HG03045 (cell line): ENCODE measurements at regions not wholly inside any gene's neighbourhood (a gene's known extent, or its start where the extent isn't known, plus 50 kb on each side); places are given as distances from the start of the nearest gene placed in this dataset.
"Not testable (repeated sequence)": the region's sequence is repeated elsewhere in the genome, so short reads cannot be mapped to it uniquely, and the experiment has no call there.

Experiments
- ATAC-seq: cut with Tn5 transposase; IDR thresholded peaks from one replicate; pipeline ENCODE4 v1.9.1; 2021; ENCODE audit warnings: mild to moderate bottlenecking, moderate library complexity; ENCODE audit not compliant: unreplicated experiment

DNA sequence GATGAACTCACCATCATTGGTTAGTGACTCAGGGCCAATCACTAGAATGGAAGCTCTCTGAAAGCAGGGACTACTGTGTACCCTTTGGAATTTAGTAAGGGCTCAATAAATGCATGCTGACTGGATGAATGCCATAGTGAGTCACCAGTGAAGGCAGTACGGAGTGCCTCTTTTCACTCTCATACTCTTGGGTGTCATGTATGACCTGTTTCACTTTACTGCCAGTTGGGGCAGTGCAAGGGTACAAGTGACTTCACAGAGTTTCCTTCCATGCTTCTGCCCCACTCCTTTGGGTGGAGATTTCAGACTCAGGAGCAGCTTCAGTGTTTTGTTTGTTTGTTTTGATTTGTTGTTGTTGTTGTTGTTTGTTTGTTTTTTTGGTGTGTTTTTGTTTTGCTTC is 57.7 kb downstream of the SOX3 start:
- no peak for ATAC-seq

- no peak for ATAC-seq
Observed at GRCh38 chrX:140440876-140441275, 64.0 kb downstream of the SOX3 start.

- no peak for ATAC-seq
Observed at GRCh38 chrX:140439476-140439875, 65.4 kb downstream of the SOX3 start.

DNA sequence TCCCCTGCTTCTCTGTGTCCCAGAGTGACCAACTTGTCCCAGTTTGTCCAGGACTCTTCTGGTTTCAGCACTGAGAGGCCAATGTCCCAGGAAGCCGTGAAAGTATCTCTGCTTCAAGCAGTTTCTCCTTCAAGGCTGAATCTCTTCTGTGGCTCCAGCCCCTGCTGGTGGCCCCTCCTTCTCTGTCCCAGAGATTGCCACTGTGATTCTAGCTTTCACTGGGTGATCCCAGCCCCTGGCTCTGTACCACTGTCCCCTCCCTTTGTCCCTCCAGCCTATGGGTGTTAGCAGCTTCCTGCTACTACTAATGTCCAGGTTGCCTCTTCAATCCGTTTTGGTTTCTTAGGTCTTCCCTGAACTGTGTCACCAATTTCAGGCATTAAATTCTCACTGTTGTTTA is 70.5 kb downstream of the SOX3 start:
- ATAC-seq = no peak

- no peak for ATAC-seq
Observed at GRCh38 chrX:140433582-140433981, 71.3 kb downstream of the SOX3 start.

DNA sequence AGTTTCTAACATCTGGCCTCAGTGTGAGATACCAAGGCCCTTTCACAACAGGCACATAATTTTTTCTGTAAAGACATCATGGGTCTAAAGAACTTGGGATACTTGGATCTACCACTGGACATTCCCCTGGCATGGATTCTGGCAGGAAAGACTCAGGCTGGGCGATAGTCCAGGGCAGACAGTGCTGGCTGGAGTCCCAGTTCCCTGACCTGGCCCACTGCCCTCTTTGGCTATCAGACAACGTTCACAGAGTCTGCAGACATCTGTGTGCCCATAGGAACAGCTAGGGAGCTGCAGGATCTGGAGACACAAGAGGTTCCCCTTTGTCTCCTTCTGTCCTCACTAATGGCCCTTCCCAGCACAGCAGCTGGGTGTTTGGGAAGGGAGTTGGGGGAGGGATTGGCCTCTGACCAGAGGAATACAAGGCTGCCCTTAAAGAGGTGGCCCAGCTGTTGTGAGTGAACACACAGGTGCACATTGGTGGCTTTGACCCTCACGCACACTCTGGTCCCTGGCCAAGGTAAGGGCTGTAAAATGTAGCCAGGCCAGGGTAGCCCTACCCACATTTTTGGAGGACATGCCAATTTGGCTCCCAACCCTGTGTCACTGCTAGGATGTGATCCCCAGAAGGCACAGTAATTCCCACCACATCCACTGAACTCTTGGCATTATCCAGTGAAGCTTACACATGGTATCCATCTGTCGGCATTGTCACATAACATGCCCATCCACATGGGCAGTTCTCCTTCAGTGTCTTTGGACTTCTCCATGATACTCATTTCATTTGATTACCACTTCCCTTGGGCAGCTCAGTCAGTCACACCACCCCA is 72.3 kb downstream of the SOX3 start:
- ATAC-seq = no peak

GRCh38 chrX:140431521-140431920 is 73.3 kb downstream of the SOX3 start:
- no peak for ATAC-seq

GRCh38 chrX:140425712-140426395 is 79.0 kb downstream of the SOX3 start:
- ATAC-seq = no peak

DNA sequence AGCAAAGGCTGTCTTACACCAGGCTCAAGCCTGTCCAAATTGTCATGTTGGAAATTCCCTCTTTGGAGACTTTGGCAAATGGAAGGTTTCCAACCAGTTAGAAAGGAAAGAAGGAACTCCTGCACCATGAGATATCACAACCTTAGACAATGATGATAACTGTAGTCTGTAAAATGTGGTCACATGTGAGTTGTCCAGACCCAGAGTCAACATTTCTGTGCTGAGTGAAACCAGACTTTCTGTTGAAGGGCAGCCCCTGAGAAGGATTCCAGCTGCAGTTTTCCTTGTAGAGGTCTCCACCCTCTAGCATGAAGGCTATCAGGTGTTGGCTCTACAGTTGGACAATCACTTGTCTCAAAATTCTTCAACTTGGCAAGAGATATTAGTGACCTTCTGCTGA is 82.4 kb downstream of the SOX3 start:
- ATAC-seq = no peak

- ATAC-seq = not testable (repeated sequence)
Observed at GRCh38 chrX:140402131-140402530, 102.7 kb downstream of the SOX3 start.

DNA sequence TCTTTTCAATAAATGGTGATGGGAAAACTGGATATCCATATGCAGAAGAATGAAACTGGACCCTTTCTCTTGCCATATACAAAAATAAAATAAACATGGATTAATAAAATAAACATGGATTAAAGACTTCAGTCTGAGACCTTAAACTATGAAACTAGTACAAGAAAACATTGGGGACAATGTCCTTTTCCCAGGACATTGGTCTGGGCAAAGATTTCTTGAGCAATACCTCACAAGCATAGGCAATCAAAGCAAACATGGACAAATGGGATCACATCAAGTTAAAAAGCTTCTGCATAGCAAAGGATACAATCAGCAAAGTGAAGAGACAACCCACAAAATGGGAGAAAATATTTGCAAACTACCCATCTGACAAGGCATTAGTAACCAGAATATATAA is 108.5 kb downstream of the SOX3 start:
- ATAC-seq = not testable (repeated sequence)

GRCh38 chrX:140393507-140393906 is 111.4 kb downstream of the SOX3 start:
- ATAC-seq = no peak

DNA sequence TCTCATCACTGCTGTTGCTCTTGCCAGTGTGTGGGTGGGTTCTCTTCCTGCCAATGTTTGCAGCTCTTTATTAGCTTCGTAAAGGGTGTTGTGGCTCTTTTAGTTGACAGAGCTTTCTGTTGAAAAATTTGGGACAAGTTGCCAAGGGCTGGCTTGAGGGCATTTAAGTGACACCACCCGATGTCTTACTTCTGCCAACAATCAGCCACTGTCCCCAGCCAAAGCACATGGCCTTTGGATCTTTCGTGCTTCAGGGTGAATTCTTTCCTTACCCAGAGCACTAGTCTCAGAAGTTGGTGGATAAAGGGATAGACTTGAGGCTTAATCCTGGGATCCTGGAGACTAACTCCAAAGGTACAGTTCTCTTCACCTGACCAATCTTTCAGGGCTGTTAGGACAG is 113.6 kb downstream of the SOX3 start:
- ATAC-seq = no peak

DNA sequence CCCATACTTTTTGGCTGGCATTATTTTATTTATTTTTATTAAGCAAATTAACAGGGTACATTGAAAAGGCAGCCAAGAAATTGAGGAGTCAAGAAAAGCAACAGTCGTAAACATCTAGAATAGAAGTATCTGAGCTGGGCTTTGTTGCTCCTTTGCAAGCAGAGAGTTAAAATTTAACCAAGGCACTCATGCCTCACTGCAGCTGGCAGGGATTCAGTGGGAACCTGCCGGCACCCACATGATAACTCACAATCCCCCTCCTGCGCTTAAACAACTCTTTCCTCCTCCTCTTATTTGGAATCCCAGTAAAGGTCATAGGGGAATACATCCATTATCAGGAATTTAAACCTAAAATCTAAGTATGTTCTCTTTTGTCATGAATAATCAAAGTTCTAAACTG is 115.5 kb downstream of the SOX3 start:
- no peak for ATAC-seq

GRCh38 chrX:140362861-140363260 is 142.0 kb downstream of the SOX3 start:
- ATAC-seq = no peak

GRCh38 chrX:140360924-140361323 is 143.9 kb downstream of the SOX3 start:
- ATAC-seq = no peak

DNA sequence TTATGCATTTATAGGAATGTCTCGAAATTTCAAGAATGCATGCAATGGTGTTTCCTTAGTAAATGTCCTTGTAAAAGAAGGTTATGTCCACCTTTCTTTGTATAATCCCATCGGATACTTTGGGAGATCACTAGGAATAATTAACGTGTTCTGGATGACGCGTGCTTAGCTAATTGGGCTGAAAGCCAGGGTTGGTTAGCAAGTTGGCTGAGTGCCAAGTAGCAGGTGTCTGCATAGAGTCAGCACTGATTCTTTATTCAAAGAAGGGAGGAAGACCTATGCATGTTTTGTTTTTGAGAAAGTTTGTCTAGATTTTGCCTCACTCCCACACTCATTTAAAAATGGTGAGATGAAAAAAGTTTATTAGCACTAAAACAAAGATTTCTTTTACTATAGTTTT is 144.6 kb downstream of the SOX3 start:
- no peak for ATAC-seq

GRCh38 chrX:140355922-140356321 is 148.9 kb downstream of the SOX3 start:
- no peak for ATAC-seq

DNA sequence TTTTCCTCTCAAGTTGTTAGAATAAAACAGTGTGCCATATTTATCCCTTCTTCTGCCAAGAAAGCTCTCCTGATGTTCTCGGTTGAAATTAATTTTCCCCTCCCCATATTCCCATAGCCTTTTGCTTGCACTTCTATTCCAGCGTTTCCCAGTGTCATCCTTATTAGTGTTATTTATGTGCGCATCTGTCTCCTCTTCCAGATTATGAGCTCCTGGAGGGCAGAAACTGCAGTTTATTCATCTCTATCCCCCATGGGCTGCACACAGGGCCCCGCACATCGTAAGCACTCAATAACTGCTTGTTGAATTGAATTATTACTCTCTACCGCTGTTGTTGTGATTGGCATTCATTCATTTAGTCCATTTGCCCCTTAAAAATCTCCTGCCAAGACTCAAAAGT is 149.4 kb downstream of the SOX3 start:
- no peak for ATAC-seq

DNA sequence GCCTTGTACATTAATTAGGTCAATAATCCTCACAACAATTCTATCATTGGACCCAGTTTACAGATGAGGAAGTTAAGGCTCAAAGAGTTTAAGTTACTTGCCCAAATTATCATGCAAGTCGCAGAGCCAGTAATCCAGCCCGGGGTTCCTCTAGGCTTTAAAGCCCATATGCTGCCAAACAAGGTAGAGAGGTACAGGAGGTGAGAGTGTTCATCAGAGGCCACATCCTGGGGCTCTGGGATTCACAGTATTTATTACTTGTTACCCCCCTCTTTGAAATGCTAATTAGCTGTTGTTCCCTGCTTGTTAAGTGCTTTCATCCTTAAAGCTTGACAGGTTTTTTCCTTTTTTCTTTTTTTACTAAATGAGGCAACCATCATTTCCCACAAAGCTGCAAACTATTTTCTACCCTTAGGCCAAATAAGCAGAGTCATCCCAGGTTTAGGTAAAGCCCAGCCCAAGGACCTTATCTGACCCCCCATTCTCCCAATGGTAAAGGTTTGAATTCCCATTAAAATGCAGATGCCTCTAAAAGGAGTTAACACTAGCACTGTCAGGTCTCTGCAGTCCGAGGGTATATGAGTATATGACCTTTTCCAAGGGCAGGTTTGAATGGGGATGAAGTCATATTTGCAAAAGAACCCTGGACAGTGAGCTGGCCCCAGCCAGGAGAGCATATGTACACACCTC is 150.3 kb downstream of the SOX3 start:
- no peak for ATAC-seq

DNA sequence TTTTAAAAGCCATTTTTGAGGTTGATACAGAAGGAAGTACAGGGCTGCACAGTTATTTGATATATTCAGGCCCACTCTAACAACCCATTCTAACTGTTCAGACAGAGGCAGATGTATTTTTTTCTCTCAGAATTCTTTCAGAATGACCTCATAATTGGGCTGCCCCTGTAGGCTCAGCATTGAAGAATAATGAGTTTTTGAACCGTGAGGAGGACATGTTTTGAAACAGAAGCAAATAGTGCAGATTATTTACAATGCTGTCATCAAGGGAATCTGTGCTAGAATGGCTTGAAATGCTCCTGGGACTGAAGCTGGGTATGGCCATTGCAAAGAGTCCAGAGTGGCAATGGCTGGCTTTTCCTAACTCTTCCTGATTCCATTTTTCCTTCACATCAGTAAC is 158.1 kb downstream of the SOX3 start:
- no peak for ATAC-seq
